Tibial nerve (tissue), 3 donors: ENCODE measurements at regions not wholly inside any gene's neighbourhood (a gene's known extent, or its start where the extent isn't known, plus 50 kb on each side); places are given as distances from the start of the nearest gene placed in this dataset.

ENCODE experiments used
- POLR2A ChIP-seq, 2 donors: fragments of 450-650 bp; IDR thresholded peaks; one replicate each; pipeline ENCODE4 v1.6.1; 2017; ENCODE audit warnings: antibody characterized with exemption in 2 of 2, mild to moderate bottlenecking in 2 of 2, moderate library complexity in 2 of 2
- TF ChIP-seq, protein P1 (sequence below), 5 experiments: fragments of 200-600 bp in 3 of 5; fragments of 450-650 bp in 2 of 5; sonication (generic) in 3 of 5; IDR thresholded peaks; one replicate each; pipeline ENCODE4 v1.5.1; 2016 to 2019; ENCODE audit warnings: antibody characterized with exemption in 5 of 5, mild to moderate bottlenecking in 3 of 5, moderate library complexity in 2 of 5

DNA sequence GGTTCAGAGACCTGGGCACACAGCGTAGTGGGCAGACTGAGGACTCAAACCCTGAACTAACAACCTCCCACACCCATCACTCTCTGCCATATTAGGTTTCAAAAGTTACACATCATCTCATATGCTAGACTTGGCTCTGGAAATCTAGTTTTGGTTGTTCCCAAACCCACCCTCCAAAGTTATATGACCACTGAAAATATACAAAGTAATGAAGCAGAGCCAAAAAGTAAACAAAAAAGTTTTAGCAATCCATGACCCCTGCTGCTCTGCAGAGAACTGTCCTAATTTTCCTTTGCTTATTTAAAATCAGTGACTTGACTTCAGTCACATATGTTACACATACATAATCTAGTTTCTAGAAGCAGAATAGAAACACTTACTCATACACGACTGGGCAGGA, 155.6 kb upstream of the TAS2R1 start:
- TF ChIP-seq POLR2A (IDR thresholded peaks at IDR 0.05) = no peak
- TF ChIP-seq, protein P1, sequence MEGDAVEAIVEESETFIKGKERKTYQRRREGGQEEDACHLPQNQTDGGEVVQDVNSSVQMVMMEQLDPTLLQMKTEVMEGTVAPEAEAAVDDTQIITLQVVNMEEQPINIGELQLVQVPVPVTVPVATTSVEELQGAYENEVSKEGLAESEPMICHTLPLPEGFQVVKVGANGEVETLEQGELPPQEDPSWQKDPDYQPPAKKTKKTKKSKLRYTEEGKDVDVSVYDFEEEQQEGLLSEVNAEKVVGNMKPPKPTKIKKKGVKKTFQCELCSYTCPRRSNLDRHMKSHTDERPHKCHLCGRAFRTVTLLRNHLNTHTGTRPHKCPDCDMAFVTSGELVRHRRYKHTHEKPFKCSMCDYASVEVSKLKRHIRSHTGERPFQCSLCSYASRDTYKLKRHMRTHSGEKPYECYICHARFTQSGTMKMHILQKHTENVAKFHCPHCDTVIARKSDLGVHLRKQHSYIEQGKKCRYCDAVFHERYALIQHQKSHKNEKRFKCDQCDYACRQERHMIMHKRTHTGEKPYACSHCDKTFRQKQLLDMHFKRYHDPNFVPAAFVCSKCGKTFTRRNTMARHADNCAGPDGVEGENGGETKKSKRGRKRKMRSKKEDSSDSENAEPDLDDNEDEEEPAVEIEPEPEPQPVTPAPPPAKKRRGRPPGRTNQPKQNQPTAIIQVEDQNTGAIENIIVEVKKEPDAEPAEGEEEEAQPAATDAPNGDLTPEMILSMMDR (IDR thresholded peaks at IDR 0.05) = no peak
